Panc1 (cell line): ENCODE measurements at regions not wholly inside any gene's neighbourhood (a gene's known extent, or its start where the extent isn't known, plus 50 kb on each side); places are given as distances from the start of the nearest gene placed in this dataset.

ENCODE experiments used
- POLR2AphosphoS5 ChIP-seq: IDR thresholded peaks from 2 replicates; pipeline ENCODE4 v1.6.1; 2012; ENCODE audit warnings: mild to moderate bottlenecking, low read depth, low read length, moderate library complexity
- SIN3A ChIP-seq: IDR thresholded peaks from 2 replicates; pipeline ENCODE4 v1.6.1; 2012; ENCODE audit warnings: low read depth, mild to moderate bottlenecking, low read length, moderate library complexity, borderline replicate concordance; ENCODE audit not compliant: insufficient read depth
- TF ChIP-seq, protein P1 (sequence below), 2 experiments: IDR thresholded peaks; 2 replicates each; pipeline ENCODE4 v1.6.1; 2011 to 2012; ENCODE audit warnings: low read depth in 2 of 2, control low read depth in 1 of 2, low read length in 1 of 2, mild to moderate bottlenecking in 1 of 2, moderate library complexity in 1 of 2; ENCODE audit not compliant: insufficient read depth in 1 of 2
- TF ChIP-seq, protein P2 (sequence below): fragments of 450-650 bp; IDR thresholded peaks from 2 replicates; pipeline ENCODE4 v1.5.1; 2017; ENCODE audit warnings: mild to moderate bottlenecking

DNA sequence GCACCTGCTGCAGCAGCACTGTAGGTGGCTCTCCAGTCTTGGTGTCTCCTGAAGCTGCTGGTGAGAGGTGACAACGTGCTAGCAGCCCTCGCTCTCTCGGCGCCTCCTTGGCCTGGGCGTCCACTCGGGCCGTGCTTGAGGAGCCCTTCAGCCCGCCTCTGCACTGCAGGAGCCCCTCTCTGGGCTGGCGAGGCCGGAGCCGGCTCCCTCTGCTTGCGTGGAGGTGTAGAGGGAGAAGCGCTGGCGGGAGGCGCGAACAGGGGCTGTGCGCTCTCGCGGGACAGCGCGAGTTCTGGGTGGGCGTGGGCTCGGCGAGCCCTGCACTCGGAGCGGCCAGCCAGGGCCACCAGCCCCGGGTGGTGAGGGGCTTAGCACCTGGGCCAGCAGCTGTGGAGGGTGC, 62.2 kb upstream of the CNOT6 start:
- TF ChIP-seq, protein P1, sequence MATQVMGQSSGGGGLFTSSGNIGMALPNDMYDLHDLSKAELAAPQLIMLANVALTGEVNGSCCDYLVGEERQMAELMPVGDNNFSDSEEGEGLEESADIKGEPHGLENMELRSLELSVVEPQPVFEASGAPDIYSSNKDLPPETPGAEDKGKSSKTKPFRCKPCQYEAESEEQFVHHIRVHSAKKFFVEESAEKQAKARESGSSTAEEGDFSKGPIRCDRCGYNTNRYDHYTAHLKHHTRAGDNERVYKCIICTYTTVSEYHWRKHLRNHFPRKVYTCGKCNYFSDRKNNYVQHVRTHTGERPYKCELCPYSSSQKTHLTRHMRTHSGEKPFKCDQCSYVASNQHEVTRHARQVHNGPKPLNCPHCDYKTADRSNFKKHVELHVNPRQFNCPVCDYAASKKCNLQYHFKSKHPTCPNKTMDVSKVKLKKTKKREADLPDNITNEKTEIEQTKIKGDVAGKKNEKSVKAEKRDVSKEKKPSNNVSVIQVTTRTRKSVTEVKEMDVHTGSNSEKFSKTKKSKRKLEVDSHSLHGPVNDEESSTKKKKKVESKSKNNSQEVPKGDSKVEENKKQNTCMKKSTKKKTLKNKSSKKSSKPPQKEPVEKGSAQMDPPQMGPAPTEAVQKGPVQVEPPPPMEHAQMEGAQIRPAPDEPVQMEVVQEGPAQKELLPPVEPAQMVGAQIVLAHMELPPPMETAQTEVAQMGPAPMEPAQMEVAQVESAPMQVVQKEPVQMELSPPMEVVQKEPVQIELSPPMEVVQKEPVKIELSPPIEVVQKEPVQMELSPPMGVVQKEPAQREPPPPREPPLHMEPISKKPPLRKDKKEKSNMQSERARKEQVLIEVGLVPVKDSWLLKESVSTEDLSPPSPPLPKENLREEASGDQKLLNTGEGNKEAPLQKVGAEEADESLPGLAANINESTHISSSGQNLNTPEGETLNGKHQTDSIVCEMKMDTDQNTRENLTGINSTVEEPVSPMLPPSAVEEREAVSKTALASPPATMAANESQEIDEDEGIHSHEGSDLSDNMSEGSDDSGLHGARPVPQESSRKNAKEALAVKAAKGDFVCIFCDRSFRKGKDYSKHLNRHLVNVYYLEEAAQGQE (IDR thresholded peaks at IDR 0.05; ENCODE audit: insufficient read depth in 1 of 2, low read depth in 2 of 2, low read length in 1 of 2) = no peak
- TF ChIP-seq, protein P2, sequence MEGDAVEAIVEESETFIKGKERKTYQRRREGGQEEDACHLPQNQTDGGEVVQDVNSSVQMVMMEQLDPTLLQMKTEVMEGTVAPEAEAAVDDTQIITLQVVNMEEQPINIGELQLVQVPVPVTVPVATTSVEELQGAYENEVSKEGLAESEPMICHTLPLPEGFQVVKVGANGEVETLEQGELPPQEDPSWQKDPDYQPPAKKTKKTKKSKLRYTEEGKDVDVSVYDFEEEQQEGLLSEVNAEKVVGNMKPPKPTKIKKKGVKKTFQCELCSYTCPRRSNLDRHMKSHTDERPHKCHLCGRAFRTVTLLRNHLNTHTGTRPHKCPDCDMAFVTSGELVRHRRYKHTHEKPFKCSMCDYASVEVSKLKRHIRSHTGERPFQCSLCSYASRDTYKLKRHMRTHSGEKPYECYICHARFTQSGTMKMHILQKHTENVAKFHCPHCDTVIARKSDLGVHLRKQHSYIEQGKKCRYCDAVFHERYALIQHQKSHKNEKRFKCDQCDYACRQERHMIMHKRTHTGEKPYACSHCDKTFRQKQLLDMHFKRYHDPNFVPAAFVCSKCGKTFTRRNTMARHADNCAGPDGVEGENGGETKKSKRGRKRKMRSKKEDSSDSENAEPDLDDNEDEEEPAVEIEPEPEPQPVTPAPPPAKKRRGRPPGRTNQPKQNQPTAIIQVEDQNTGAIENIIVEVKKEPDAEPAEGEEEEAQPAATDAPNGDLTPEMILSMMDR = no peak
- TF ChIP-seq SIN3A (no peak), POLR2AphosphoS5 (no peak)
